CD1c-positive myeloid dendritic cell (primary cell): ENCODE measurements at regions not wholly inside any gene's neighbourhood (a gene's known extent, or its start where the extent isn't known, plus 50 kb on each side); places are given as distances from the start of the nearest gene placed in this dataset.

Experiments used
- DNase-seq: peaks from one replicate; pipeline ENCODE4 v3.0.0-alpha.2; 2016; ENCODE audit errors: extremely low spot score

GRCh38 chr5:4929092-4929655 is 211.0 kb upstream of the ADAMTS16 start:
- no peak for DNase-seq

- DNase-seq = no peak
These were observed 200.9 kb upstream of the ADAMTS16 start for GRCh38 chr5:4939042-4939781.

GRCh38 chr5:4941161-4941560 is 199.0 kb upstream of the ADAMTS16 start:
- DNase-seq = no peak

DNA sequence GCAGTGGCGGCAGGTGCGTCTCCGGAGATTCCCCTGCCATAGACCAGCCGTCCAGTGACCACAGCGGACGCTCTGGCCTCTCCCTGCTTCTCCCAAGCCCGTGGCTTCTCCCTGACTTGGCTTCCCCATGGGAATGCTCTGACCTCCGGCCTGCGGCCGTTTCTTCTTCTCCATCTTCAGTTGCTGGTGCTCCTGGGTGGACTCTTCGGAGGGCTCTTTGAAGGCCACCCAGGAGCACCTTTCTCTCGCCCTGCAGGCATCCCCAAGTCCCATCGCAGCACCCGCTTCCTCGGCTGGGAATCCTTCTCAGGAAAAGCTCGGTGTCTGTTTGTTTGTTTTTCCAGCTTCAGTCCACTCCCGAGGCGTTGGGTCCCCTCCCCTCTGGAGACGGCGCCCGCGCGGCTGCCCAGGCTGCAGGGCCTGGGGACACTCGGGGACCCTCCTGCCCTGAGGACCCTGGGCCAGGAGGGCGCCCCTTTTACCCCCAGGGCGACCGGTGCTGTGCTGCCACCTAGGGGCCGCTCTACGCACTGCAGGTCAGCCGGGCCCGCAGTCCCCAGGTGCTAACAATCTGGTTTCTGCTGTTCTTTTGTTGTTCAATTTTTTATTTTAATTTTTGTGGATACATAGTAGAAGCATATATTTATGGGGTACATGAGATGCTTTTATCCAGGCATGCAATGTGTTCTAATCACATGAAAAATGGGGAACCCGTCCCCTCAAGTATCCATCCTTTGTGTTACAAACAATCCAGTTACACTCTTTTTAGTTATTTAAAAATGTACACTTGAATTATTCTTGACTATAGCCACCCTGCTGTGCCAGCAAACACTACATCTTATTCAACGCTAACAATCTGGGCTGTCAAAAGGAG is 197.9 kb upstream of the ADAMTS16 start:
- peak; percentile 3 for DNase-seq

GRCh38 chr5:4942831-4943178 is 197.3 kb upstream of the ADAMTS16 start:
- DNase-seq = no peak

- DNase-seq = no peak
These were observed 194.8 kb upstream of the ADAMTS16 start for GRCh38 chr5:4945296-4945695.

DNA sequence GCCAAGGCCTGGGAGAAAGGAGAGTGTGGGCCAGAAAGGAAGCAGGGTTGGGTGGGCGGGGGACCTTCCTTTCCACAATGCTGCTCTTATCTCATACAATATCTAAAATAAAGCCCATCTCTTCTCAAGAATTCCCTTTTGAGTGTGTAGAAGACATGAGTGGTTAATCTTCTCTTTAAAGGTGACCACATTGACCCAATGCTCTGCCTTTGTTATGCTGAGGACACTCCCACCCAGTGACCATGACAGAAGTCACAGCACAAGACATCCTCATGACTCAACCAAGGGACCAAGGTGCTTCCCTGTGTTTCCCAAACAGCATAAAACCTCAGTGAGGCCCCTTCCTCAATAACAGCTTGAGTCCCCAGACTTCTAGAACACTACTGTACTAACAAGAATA is 193.0 kb upstream of the ADAMTS16 start:
- DNase-seq = no peak

DNA sequence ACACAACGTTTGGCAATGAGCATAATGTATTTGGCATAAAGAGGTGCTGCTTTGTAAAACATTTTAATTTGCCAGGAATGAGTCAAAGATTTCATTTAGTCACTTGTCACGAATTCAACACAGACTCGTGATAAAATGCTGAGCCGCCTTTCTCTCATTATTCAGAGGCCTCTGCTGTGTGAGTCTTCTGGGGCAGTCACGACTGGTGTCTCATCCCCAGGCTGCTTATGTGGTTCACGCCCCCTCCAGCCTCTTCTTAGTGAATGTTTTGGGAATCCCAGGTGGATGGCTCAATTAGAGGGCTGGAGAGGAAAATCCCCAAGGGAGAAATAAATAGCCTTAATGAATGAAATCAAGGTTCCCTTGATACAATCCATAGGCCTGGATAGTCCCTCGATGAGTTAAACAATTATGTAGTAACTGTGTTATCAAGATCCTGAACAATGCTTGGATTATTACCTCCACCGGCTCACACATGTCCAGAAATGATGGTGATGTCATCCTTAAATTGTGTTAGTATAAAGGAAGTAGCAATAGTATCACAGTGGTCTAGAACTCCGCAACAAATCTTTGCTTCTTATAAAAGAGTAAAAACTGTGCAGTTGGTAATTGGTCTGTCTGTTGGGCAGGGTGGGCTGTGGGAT is 192.1 kb upstream of the ADAMTS16 start:
- DNase-seq = no peak

DNA sequence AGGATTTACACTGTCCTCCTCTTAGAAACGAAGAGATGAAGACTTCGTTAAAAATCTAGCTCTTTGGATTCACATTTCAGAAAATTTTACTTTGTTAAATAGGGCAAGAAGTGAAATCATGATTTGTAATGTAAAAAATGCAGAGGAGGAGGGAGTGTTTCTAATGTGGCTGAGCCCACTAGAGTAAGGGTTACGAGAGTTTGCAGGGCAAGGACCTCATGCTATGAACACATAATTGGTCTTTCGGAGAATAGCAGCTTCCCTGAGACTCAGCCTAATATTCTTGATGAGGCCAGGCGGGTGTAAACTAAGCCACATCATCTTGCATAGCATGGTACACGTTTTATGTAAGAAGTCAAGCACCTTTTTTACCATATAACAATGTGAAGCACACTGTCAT is 191.0 kb upstream of the ADAMTS16 start:
- DNase-seq = no peak

DNA sequence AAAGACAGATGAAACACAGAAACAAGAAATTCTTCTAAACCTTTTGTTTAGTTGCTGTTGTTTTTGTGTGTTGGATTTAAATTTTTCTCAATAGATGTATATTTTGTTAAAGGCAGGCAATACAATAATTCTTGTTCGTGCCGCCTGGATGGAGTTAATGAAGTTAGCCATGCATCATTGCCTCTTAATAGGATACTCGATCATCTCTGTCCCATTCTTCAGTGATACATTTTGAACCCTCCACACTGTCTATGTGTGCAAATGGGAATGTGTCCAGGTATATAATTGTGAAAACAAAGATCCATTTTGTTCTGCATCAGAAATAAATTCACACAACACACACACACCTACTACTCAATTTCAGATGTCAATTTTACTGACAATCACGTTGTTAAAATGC is 186.6 kb upstream of the ADAMTS16 start:
- no peak for DNase-seq

GRCh38 chr5:4954048-4954447 is 186.1 kb upstream of the ADAMTS16 start:
- no peak for DNase-seq

GRCh38 chr5:4963265-4963664 is 176.9 kb upstream of the ADAMTS16 start:
- DNase-seq = no peak

GRCh38 chr5:4969351-4969750 is 170.8 kb upstream of the ADAMTS16 start:
- no peak for DNase-seq

DNA sequence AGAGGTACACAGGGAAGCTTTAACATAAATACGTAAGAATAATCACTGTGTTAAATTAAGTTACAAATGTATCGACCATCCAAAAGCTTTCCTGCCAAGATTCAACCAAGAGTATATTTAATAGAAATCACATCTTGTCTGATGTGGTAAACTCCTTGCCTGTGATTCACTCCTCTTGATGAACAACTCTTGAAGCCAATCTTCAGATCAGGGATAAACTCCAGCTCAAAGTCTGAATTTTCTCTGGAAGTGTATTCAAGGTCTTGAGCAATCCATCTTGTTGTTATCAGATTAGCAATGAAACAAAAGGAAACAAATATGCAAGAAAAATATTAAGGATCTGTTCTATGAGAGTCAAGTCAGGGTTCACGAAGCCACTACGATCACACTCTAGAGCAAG is 170.0 kb upstream of the ADAMTS16 start:
- DNase-seq = no peak

DNA sequence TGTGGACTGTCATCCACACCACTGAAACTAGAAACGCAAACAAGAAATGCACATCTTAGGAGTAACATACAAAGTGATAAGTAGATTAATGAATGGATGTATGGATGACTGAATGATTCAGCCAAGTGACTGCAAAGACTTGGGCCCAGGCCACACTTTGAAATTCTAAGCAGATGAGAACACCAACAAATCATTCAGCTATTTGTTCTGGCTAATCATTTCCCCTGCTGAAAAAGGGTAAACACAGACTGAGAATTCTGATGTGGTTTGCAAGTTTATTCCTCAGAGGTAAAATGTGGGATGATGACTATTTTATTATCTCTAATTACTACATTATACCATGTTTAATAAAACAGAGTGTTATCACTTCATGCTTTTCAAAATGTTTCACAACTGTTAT is 163.2 kb upstream of the ADAMTS16 start:
- no peak for DNase-seq

- no peak for DNase-seq
These were observed 162.6 kb upstream of the ADAMTS16 start for GRCh38 chr5:4977416-4978110.

DNA sequence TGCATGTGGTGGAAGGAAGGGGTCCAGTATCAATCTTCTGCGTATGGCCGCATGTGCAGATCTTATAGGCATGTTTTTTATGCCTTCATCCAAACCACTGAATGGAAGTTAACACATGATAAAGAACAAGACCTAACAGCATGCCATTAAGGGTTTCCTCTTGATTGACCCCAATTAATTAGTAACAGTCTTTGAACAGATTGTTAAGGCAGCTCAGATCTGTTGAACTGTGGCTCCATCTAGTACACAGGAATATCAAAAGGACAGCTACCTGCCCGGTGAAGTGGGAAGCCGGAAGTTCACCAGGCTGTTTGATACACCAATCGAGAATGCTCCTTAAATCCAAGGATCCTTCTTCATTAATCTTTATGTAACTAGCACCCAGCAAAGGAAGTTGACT is 159.9 kb upstream of the ADAMTS16 start:
- no peak for DNase-seq

GRCh38 chr5:4981608-4982007 is 158.5 kb upstream of the ADAMTS16 start:
- DNase-seq = no peak

DNA sequence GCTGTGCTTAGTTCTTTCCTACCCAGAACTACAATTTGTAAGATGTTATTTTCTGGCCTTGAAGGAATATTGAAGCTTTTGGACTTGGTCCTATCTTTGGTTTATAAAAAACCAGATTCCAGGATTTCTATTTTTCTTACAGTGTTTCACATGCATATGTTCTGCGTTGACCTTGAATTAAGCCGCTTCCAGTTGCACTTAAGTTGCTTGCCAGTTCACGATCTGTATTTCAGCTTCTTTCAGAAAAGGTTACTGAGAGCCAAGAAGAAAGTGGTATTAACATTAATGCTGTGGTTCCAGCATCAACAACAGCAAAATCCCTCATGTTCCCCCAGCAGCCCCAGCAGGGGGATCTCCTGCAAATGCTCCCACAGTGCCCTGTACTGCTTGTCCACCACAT is 156.4 kb upstream of the ADAMTS16 start:
- DNase-seq = no peak

DNA sequence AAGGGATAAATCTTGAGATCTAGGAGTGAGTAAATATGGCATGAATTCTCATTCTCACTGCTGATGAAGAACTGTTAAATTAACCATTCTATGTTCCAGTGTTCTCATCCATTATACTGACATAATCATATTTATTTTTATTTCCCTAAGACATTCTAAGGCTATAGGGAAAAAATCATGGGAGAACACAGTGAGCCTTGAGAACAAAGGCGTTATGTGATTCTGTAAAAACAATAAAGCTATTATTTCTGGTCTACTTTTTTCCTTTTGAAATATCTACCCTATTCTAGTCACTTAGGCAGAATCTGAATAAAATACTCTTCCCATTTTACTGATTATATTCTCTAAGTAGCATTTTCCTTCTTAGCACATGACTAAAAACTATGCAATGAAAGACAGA is 155.7 kb upstream of the ADAMTS16 start:
- DNase-seq = no peak

- no peak for DNase-seq
These were observed 152.7 kb upstream of the ADAMTS16 start for GRCh38 chr5:4987431-4987830.

- DNase-seq = no peak
These were observed 151.0 kb upstream of the ADAMTS16 start for GRCh38 chr5:4989118-4989517.
